ENCODE measurements at regions not wholly inside any gene's neighbourhood (a gene's known extent, or its start where the extent isn't known, plus 50 kb on each side); places are given as distances from the start of the nearest gene placed in this dataset.

DNA sequence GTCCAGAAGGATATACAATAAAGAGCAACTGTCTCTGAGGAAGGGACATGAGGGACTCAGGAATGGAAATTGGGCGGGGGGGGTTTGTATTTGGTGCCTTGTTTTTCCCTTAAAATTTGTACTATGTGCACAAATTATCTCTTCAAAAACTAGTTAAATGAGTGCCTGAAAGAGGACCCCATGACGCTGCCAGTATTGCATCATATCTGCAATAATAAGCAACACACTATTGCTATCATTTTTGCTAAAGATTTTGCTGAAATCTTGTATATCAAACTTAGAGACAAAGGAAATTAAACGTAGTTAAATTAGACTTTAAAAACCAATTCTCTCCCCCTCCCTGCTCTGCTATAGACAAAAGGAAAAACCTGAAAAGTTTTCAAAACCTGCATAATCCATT is 89.7 kb upstream of the SLC30A5 start:
- Histone ChIP-seq H3K4me3 (ENCODE audit: low read depth in 2 of 2, low read length in 2 of 2) (no peak overlapping the region), H3K9me3 (ENCODE audit: control insufficient read depth, insufficient read depth, low read depth, low read length) (no peaks in the 10 kb centered on the region), H3K36me3 (ENCODE audit: control insufficient read depth, insufficient read depth, low read length) (no peaks in the 10 kb centered on the region), H3K4me1 (ENCODE audit: control insufficient read depth, insufficient read depth, low read length) (no peaks in the 10 kb centered on the region), H3K27me3 (ENCODE audit: control insufficient read depth, insufficient read depth, low read length) (peaks cover 6% of the 10 kb centered on the region; the same call in 1 of the 2 replicates), H3K27ac (ENCODE audit: low read length) (no peak overlapping the region)
- DNase-seq (ENCODE audit: low read depth, low spot score), result no peak
- in situ Hi-C loops (cut with HindIII; ENCODE audit: low pct_unique_long_range_greater_than_20kb, low sequenced_read_pairs), result no loop called here
- TF ChIP-seq TCF7L2 (IDR thresholded peaks at IDR 0.05; ENCODE audit: low read depth, low read length) (no peak), POLR2AphosphoS5 (IDR thresholded peaks at IDR 0.05; ENCODE audit: low read depth, low read length) (no peak), SIN3A (IDR thresholded peaks at IDR 0.05; ENCODE audit: borderline replicate concordance, insufficient read depth, low read depth, low read length) (no peak)
- TF ChIP-seq, protein P1, sequence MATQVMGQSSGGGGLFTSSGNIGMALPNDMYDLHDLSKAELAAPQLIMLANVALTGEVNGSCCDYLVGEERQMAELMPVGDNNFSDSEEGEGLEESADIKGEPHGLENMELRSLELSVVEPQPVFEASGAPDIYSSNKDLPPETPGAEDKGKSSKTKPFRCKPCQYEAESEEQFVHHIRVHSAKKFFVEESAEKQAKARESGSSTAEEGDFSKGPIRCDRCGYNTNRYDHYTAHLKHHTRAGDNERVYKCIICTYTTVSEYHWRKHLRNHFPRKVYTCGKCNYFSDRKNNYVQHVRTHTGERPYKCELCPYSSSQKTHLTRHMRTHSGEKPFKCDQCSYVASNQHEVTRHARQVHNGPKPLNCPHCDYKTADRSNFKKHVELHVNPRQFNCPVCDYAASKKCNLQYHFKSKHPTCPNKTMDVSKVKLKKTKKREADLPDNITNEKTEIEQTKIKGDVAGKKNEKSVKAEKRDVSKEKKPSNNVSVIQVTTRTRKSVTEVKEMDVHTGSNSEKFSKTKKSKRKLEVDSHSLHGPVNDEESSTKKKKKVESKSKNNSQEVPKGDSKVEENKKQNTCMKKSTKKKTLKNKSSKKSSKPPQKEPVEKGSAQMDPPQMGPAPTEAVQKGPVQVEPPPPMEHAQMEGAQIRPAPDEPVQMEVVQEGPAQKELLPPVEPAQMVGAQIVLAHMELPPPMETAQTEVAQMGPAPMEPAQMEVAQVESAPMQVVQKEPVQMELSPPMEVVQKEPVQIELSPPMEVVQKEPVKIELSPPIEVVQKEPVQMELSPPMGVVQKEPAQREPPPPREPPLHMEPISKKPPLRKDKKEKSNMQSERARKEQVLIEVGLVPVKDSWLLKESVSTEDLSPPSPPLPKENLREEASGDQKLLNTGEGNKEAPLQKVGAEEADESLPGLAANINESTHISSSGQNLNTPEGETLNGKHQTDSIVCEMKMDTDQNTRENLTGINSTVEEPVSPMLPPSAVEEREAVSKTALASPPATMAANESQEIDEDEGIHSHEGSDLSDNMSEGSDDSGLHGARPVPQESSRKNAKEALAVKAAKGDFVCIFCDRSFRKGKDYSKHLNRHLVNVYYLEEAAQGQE (IDR thresholded peaks at IDR 0.05; ENCODE audit: insufficient read depth in 1 of 2, low read depth in 2 of 2, low read length in 1 of 2), result no peak
- TF ChIP-seq, protein P2, sequence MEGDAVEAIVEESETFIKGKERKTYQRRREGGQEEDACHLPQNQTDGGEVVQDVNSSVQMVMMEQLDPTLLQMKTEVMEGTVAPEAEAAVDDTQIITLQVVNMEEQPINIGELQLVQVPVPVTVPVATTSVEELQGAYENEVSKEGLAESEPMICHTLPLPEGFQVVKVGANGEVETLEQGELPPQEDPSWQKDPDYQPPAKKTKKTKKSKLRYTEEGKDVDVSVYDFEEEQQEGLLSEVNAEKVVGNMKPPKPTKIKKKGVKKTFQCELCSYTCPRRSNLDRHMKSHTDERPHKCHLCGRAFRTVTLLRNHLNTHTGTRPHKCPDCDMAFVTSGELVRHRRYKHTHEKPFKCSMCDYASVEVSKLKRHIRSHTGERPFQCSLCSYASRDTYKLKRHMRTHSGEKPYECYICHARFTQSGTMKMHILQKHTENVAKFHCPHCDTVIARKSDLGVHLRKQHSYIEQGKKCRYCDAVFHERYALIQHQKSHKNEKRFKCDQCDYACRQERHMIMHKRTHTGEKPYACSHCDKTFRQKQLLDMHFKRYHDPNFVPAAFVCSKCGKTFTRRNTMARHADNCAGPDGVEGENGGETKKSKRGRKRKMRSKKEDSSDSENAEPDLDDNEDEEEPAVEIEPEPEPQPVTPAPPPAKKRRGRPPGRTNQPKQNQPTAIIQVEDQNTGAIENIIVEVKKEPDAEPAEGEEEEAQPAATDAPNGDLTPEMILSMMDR (IDR thresholded peaks at IDR 0.05), result no peak
- ChIA-PET POLR2A (no interaction called here), CTCF (no interaction called here)
- intact Hi-C loops (cut with micrococcal nuclease; ENCODE audit: unreplicated experiment), result no loop called here
- no peak for ATAC-seq
- BruUV-seq (replicated peaks), result no TSS peak

DNA sequence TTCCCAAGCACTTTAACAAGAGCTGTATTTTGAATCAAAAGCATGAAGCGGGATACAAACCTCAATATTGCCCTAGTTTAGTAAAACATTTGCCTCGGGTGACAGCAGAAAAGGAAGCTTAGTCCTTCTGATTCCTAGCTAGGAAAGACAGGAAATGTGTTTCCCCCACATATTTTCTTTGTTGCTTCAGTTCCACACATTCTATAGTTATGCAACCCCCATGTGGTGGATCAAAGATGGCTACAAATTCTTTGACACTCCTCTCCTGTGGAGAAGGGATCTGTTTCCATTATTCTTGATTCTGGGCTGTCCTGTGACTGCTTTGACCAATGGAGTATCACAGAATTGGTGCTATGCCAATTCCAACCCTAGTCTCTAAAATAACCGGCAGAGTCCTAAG is 89.1 kb upstream of the SLC30A5 start:
- POLR2A ChIA-PET, result no interaction called here

More for the DNA sequence above, 89.1 kb upstream of the SLC30A5 start:
- H3K4me1 ChIP-seq (ENCODE audit: control insufficient read depth, insufficient read depth, low read length), result no peaks in the 10 kb centered on the region
- no peak overlapping the region for H3K27ac ChIP-seq (ENCODE audit: low read length)
- in situ Hi-C loops (cut with HindIII; ENCODE audit: low pct_unique_long_range_greater_than_20kb, low sequenced_read_pairs), result no loop called here
- intact Hi-C loops (cut with micrococcal nuclease; ENCODE audit: unreplicated experiment), result no loop called here
- ATAC-seq, result no peak
- BruUV-seq (replicated peaks), result no TSS peak
- no peak overlapping the region for H3K4me3 ChIP-seq (ENCODE audit: low read depth in 2 of 2, low read length in 2 of 2)
- TF ChIP-seq TCF7L2 (IDR thresholded peaks at IDR 0.05; ENCODE audit: low read depth, low read length) (no peak), SIN3A (IDR thresholded peaks at IDR 0.05; ENCODE audit: borderline replicate concordance, insufficient read depth, low read depth, low read length) (no peak)
- TF ChIP-seq, protein P2 (IDR thresholded peaks at IDR 0.05), result no peak
- TF ChIP-seq, protein P1 (IDR thresholded peaks at IDR 0.05; ENCODE audit: insufficient read depth in 1 of 2, low read depth in 2 of 2, low read length in 1 of 2), result no peak
- no peaks in the 10 kb centered on the region for H3K9me3 ChIP-seq (ENCODE audit: control insufficient read depth, insufficient read depth, low read depth, low read length)
- DNase-seq (ENCODE audit: low read depth, low spot score), result no peak
- H3K27me3 ChIP-seq (ENCODE audit: control insufficient read depth, insufficient read depth, low read length), result peaks cover 6% of the 10 kb centered on the region; the same call in 1 of the 2 replicates
- CTCF ChIA-PET, result no interaction called here
- no peaks in the 10 kb centered on the region for H3K36me3 ChIP-seq (ENCODE audit: control insufficient read depth, insufficient read depth, low read length)
